Hepatocyte (in vitro differentiated cells): ENCODE measurements at regions not wholly inside any gene's neighbourhood (a gene's known extent, or its start where the extent isn't known, plus 50 kb on each side); places are given as distances from the start of the nearest gene placed in this dataset.

Experiments
- CTCF ChIP-seq: fragments of 200-600 bp; sonication (generic); IDR thresholded peaks from 2 replicates; pipeline ENCODE4 v1.5.1; 2016; ENCODE audit warnings: antibody characterized with exemption, mild to moderate bottlenecking; ENCODE audit not compliant: poor library complexity
- EZH2 ChIP-seq: fragments of 200-600 bp; sonication (generic); IDR thresholded peaks from 2 replicates; pipeline ENCODE4 v1.6.1; 2016; ENCODE audit warnings: antibody characterized with exemption, mild to moderate bottlenecking, borderline replicate concordance
- EZH2phosphoT487 ChIP-seq: fragments of 200-600 bp; sonication (generic); IDR thresholded peaks from one replicate; pipeline ENCODE4 v1.6.1; 2018; ENCODE audit warnings: antibody characterized with exemption, mild to moderate bottlenecking, low read depth, moderate library complexity; ENCODE audit not compliant: unreplicated experiment, severe bottlenecking

- no peak for TF ChIP-seq CTCF
- TF ChIP-seq EZH2, result no peak
- TF ChIP-seq EZH2phosphoT487, result no peak
These were observed 144.1 kb upstream of the KCNJ18 start for GRCh38 chr17:21548236-21548635.
